Gastrocnemius medialis (tissue), 4 donors: ENCODE measurements at regions not wholly inside any gene's neighbourhood (a gene's known extent, or its start where the extent isn't known, plus 50 kb on each side); places are given as distances from the start of the nearest gene placed in this dataset.

Experiments used
- CTCF ChIP-seq, 5 experiments: fragments of 450-650 bp in 3 of 5; fragments of 200-600 bp in 2 of 5; sonication (generic) in 2 of 5; IDR thresholded peaks in 4 of 5; conservative IDR thresholded peaks in 1 of 5; 1 replicate in 4 of 5; 2 replicates in 1 of 5; pipeline ENCODE4 v1.5.1; 2016 to 2019; ENCODE audit warnings: antibody characterized with exemption in 5 of 5, mild to moderate bottlenecking in 3 of 5, moderate library complexity in 3 of 5
- POLR2A ChIP-seq, 2 donors: fragments of 450-650 bp; IDR thresholded peaks; one replicate each; pipeline ENCODE4 v1.6.1; 2017; ENCODE audit warnings: antibody characterized with exemption in 2 of 2, mild to moderate bottlenecking in 2 of 2, moderate library complexity in 2 of 2

GRCh38 chr4:138770818-138771217 is 244.8 kb upstream of the NOCT start:
- no peak for TF ChIP-seq POLR2A (IDR thresholded peaks at IDR 0.05)
- TF ChIP-seq CTCF (IDR thresholded peaks at IDR 0.05 in 4 of 5, conservative IDR thresholded peaks at IDR 0.05 in 1 of 5) = no peak
